Endothelial cell (in vitro differentiated cells): ENCODE measurements at regions not wholly inside any gene's neighbourhood (a gene's known extent, or its start where the extent isn't known, plus 50 kb on each side); places are given as distances from the start of the nearest gene placed in this dataset.

ENCODE experiments used
- DNase-seq: peaks from one replicate; pipeline ENCODE4 v3.0.0; 2021; ENCODE audit warnings: low spot score
- H3K27ac Mint-ChIP-seq: one replicate; pipeline ENCODE4 v1.8.0; 2021; ENCODE audit warnings: mixed read lengths, inconsistent platforms; ENCODE audit not compliant: unreplicated experiment
- H3K27me3 Mint-ChIP-seq: one replicate; pipeline ENCODE4 v1.8.0; 2021; ENCODE audit warnings: mild to moderate bottlenecking, moderate library complexity, mixed read lengths, inconsistent platforms; ENCODE audit not compliant: unreplicated experiment
- H3K36me3 Mint-ChIP-seq: one replicate; pipeline ENCODE4 v1.8.0; 2021; ENCODE audit warnings: mild to moderate bottlenecking, low read depth, mixed read lengths, inconsistent platforms; ENCODE audit not compliant: unreplicated experiment
- H3K4me1 Mint-ChIP-seq: one replicate; pipeline ENCODE4 v1.8.0; 2021; ENCODE audit warnings: mild to moderate bottlenecking, mixed read lengths, inconsistent platforms; ENCODE audit not compliant: unreplicated experiment
- H3K4me3 Mint-ChIP-seq: one replicate; pipeline ENCODE4 v1.8.0; 2021; ENCODE audit warnings: mild to moderate bottlenecking, mixed read lengths, inconsistent platforms; ENCODE audit not compliant: unreplicated experiment
- H3K9me3 Mint-ChIP-seq: one replicate; pipeline ENCODE4 v1.8.0; 2021; ENCODE audit warnings: mixed read lengths, inconsistent platforms; ENCODE audit not compliant: unreplicated experiment
- TF ChIP-seq, protein P1 (sequence below): fragments of 200-600 bp; sonication (generic); IDR thresholded peaks from one replicate; pipeline ENCODE4 v1.5.0; 2021; ENCODE audit warnings: antibody characterized with exemption; ENCODE audit not compliant: unreplicated experiment

DNA sequence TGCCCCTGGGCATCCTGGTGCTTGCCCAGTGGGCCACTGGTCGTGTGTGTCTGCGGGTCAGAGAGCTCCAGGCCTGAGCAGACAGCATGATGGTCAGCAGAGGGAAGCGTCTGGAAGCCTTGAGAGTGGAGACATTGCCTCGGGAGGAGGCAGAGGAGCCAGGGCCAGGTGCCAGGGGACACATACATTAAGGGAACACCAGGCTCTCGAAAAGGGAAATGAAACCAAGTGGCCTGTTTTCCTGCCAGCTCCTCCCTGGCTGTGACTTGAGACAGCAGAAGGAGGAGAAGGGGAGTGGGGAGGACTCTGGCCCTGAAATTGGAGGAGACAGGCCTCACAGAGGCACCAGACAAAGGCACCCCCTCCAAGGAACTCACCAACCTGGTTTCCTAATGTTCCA lies 62.4 kb upstream of the LRP8 start:
- Mint-ChIP-seq H3K36me3 (no peaks in the 10 kb centered on the region), H3K4me3 (no peak overlapping the region), H3K27ac (no peak overlapping the region), H3K4me1 (peaks cover 3% of the 10 kb centered on the region), H3K27me3 (peaks cover 4% of the 10 kb centered on the region), H3K9me3 (no peaks in the 10 kb centered on the region)
- DNase-seq = no peak
- TF ChIP-seq, protein P1, sequence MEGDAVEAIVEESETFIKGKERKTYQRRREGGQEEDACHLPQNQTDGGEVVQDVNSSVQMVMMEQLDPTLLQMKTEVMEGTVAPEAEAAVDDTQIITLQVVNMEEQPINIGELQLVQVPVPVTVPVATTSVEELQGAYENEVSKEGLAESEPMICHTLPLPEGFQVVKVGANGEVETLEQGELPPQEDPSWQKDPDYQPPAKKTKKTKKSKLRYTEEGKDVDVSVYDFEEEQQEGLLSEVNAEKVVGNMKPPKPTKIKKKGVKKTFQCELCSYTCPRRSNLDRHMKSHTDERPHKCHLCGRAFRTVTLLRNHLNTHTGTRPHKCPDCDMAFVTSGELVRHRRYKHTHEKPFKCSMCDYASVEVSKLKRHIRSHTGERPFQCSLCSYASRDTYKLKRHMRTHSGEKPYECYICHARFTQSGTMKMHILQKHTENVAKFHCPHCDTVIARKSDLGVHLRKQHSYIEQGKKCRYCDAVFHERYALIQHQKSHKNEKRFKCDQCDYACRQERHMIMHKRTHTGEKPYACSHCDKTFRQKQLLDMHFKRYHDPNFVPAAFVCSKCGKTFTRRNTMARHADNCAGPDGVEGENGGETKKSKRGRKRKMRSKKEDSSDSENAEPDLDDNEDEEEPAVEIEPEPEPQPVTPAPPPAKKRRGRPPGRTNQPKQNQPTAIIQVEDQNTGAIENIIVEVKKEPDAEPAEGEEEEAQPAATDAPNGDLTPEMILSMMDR = no peak

DNA sequence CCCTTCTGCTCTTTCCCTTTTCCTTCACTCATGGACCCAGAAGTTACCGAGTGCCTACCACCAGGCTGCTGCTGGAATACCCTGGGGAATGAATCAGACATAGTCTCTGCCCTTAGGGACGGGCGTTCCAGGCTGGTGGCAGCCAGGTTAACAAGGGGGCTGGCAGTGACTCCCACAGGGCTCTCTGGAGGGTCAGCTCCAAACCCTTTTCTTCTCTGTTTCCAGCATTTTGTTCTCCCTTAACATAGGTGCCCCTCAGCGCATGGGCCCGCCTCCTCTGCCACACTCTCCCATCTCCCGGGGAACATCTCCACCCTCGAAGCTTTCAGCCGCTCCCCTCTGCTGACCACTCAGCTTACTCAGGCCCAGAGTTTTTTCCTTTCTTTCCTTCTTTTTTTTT lies 62.9 kb upstream of the LRP8 start:
- Mint-ChIP-seq H3K4me3 (no peak overlapping the region), H3K27me3 (peaks cover 4% of the 10 kb centered on the region), H3K36me3 (no peaks in the 10 kb centered on the region), H3K4me1 (peaks cover 3% of the 10 kb centered on the region), H3K9me3 (no peaks in the 10 kb centered on the region), H3K27ac (no peak overlapping the region)
- TF ChIP-seq, protein P1 = no peak
- DNase-seq = no peak

- no peak overlapping the region for H3K27ac Mint-ChIP-seq
- no peaks in the 10 kb centered on the region for H3K36me3 Mint-ChIP-seq
- TF ChIP-seq, protein P1 = no peak
- H3K4me1 Mint-ChIP-seq = no peaks in the 10 kb centered on the region
- DNase-seq = no peak
- H3K9me3 Mint-ChIP-seq = no peaks in the 10 kb centered on the region
- H3K4me3 Mint-ChIP-seq = no peak overlapping the region
- H3K27me3 Mint-ChIP-seq = peaks cover 4% of the 10 kb centered on the region
Measured at GRCh38 chr1:53391296-53391695, 63.4 kb upstream of the LRP8 start.

DNA sequence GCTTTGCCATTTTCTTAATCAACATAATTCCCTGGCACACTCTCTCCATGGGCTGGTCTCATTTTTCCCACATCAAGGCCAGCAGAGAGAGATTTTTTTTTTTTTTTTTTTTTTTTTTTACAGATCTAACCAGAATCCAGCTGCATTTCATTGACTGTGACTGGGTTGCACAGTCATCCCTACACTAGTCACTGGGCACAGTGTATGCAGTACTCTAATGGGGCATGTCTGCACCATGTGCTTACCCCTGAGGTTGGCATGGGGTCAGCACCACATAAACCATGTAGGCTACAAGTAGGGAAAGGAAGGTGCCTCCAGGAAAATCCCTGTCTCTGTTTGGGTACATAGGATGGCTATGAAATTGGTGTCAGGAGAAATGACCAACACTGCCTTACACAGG lies 64.1 kb upstream of the LRP8 start:
- Mint-ChIP-seq H3K27ac (no peak overlapping the region), H3K36me3 (no peaks in the 10 kb centered on the region), H3K4me3 (no peak overlapping the region), H3K9me3 (no peaks in the 10 kb centered on the region), H3K27me3 (peaks cover 4% of the 10 kb centered on the region), H3K4me1 (no peaks in the 10 kb centered on the region)
- TF ChIP-seq, protein P1 = no peak
- DNase-seq = no peak

DNA sequence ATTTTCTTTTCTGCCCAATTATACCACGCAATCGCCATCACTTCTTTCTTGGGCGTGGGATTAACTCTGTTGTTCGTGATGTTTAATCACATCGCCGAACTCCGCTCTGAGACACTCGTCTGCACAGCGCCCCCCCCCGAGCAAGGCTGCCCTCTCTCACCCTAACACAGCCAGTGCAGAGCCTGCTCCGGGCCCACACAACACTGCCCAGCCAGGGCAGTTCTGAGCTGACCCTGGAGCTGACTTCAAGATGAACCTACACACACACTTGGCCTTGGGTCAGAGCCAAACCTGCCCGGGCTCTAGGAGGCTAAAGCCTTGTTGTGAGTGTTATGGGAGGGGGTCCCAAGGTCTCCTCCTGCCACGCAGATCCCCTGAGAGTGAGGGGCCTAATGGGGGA lies 64.6 kb upstream of the LRP8 start:
- H3K4me1 Mint-ChIP-seq = no peaks in the 10 kb centered on the region
- peaks cover 4% of the 10 kb centered on the region for H3K27me3 Mint-ChIP-seq
- H3K9me3 Mint-ChIP-seq = no peaks in the 10 kb centered on the region
- DNase-seq = no peak
- H3K4me3 Mint-ChIP-seq = no peak overlapping the region
- TF ChIP-seq, protein P1 = no peak
- no peak overlapping the region for H3K27ac Mint-ChIP-seq
- no peaks in the 10 kb centered on the region for H3K36me3 Mint-ChIP-seq
